Inflammatory macrophage treated with lipopolysaccharide for 1 hour (primary cell): ENCODE measurements at regions not wholly inside any gene's neighbourhood (a gene's known extent, or its start where the extent isn't known, plus 50 kb on each side); places are given as distances from the start of the nearest gene placed in this dataset.
"Not testable (repeated sequence)": the region's sequence is repeated elsewhere in the genome, so short reads cannot be mapped to it uniquely, and the experiment has no call there.

Source experiments
- DNase-seq, 2 donors: peaks; one replicate each; pipeline ENCODE4 v3.0.0-alpha.2; 2020 to 2022

- no peak for DNase-seq
Observed at GRCh38 chr10:106043863-106044262, 1120.6 kb downstream of the SORCS1 start.

- DNase-seq: no peak
Observed at GRCh38 chr10:106038246-106038645, 1126.3 kb downstream of the SORCS1 start.

GRCh38 chr10:106033065-106033464, 1131.4 kb downstream of the SORCS1 start:
- DNase-seq: no peak

DNA sequence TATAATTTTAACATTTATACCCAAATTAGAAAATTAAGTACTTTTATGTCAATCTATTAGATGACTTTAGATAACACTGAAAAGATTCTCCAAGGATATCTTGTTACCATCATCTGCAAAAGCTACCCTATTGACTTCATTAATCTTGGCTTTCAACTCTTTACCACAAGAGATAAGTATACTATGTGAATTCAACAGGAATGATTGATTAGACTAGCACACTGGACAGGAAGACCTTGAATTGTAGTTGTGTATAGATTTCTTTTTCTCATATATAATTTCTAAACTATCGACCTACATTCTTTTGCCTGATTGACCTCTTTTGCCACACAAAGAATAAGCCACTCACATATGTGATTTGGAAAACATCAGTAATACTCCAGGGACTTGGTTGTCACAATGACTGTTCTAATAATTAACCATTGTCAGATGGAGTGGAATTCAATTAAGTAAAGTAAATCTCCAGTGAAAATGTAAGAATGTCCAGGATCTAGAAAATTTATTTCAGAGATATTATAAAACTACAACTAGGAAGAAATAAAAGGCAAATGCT, 1132.0 kb downstream of the SORCS1 start:
- no peak for DNase-seq

DNA sequence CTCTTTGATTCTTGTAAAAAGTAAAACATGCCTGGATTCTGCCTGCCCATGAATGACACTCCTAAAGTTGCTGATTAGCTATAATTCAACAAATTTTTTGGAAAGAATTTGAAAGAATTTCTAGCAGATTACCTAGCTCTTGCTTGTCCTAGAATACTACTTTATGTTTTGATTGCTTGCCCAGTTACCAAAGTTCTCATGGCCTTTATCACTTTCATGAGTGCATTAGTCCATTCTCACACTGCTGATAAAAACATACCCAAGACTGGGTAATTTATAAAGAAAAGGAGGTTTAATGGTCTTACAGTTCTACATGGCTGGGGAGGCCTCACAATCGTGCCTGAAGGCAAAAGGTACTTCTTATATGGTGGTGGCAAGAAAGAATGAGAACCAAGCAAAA, 1137.3 kb downstream of the SORCS1 start:
- no peak for DNase-seq

GRCh38 chr10:106025208-106025811, 1139.2 kb downstream of the SORCS1 start:
- no peak for DNase-seq

- DNase-seq: no peak
Observed at GRCh38 chr10:106023329-106023728, 1141.2 kb downstream of the SORCS1 start.

DNA sequence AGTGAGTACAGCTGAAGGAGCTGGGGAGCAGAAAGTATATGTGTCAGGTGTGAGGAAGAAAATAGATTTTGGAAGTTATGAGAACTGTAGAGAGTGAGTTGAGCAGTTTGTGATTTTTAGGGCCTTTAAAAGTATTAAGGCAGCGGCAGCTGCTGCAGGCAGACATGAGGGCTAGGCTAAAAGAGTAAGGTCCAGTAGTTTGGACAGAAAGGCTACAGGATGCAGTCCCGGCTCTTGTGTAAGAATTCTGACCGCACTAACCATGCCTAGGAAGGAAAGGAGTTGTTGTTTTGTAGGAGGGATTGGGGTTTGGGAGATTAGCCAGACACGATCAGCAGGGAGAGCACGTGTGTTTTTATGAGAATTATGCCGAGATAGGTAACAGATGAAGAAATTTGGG, 1144.9 kb downstream of the SORCS1 start:
- not testable (repeated sequence) for DNase-seq

GRCh38 chr10:106015369-106016199, 1148.9 kb downstream of the SORCS1 start:
- not testable (repeated sequence) for DNase-seq

DNA sequence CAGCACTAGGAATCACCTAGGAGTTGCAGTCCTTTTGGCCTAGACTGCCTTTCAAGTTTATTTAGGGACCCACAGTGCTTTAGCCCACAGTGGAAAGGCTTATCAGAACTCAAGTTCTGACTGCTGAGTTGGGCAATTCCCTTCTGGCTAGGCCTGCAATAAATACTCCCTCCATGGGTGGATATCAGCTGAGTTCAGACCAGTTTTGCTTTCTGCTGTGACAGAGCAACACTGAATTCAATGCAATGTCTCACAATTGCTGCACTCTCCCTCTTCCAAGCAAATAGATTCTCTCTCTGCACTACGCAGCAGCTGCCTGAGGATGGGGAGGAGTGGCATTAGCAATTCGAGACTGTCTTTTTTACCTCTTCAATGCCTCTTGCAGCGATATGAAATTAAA, 1153.3 kb downstream of the SORCS1 start:
- DNase-seq: no peak

DNA sequence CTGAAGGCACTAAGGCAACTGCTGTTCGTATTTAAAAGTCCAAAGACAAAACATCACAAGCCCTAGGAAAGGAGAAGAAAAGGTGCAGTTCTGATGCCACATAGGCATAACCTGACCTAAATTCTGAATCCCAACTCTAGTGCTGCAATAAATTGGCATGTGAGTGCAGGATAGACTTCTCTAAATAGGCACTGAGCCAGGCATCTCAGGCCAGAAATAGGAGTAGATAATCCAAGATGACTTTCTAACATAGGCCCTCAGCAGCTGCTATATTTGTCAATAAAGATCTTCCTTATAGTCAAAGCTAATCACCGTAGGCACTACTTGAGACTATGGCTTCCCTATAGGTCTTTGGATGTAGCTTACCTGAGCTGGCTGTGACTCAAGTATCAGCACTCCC, 1163.8 kb downstream of the SORCS1 start:
- DNase-seq: no peak

DNA sequence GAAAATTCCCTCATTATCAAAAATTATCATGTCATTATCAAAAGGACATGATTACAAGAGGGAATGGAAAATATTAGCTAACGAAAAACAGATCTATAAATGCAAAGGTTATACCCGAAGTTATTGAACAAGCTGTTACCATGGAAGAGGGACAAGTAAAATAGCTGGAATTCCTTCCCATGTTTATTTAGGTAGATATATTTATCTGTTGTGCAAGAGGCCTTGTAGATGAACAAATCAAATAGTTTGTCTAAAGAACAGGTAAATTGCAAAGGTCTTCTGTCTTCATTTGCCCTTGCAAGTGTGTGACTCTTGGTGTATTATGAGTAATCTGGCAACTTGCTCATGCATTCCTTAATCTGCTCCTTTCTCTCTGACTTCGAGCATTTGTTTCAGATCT, 1170.9 kb downstream of the SORCS1 start:
- no peak for DNase-seq

DNA sequence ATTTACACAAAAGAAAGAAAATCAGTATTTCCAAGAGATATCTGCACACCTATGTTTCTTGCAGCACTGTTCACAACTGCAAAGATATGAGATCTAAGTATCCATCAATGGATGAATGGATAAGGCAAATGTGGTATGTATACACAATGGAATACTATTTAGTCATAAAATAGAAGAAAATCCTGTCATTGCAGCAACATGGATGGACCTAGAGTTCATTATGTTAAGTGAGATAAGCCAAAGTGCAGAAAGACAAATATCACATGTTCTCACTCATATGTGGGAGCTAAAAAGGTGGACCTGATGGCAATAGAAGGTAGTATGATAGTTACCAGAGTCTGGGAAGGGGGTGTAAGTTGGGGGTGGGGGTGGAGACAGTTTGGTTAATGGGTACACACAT, 1171.6 kb downstream of the SORCS1 start:
- no peak for DNase-seq

DNA sequence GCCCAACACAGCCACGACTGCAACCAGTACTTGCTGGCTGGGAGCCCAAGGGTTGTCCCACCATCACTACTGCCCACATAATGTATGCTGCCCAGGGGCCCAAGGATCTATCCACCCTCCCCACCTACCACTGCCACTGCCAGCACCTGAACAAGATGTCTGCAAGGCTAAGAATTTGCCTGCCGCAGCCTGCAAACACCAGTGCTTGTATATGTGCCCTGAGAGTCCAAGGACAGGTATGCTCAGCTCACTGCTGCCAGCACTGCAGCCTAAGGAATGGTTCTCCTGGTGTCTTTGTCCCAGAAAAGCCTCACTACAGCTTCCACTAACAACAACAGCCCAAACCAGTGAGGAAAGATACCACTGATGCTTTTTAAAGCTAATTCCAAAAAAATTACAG, 1174.0 kb downstream of the SORCS1 start:
- no peak for DNase-seq

DNA sequence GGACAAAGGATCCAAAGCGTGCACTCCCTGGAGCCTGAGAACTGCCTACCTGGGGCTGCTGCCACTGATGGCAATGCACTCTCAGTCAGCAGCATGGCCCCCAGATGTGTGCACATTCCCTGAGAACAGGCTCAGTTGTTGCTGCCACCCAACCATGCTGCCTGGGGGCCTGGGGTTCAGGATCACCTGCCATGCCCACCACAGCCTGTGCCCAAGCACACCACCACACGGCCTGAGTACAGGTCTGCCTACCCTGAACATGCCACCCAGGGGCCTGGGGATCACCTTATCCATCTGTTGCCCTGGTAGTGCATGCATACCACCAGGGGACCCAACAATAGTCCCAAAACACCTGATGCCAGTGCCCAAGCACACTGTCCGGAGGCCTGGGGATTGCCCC, 1174.5 kb downstream of the SORCS1 start:
- no peak for DNase-seq

DNA sequence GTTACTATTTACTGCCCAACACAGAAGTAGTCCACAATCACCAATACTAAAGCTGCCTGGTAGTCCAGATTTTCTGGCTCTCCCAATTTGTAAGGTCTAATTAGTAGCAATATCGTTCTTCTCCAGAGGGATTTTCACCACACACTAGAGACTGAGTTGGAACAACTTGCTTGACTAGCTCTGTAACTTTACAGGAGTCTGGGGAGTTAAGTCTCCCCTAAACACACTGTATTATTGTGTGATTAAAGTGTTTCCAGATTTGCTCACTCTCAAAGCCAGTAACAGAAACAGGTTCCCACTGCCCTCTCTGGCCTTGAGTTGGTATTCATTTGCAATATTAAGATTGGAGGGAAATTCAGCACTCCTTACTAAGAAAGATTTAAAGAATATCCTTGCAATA, 1175.7 kb downstream of the SORCS1 start:
- no peak for DNase-seq

DNA sequence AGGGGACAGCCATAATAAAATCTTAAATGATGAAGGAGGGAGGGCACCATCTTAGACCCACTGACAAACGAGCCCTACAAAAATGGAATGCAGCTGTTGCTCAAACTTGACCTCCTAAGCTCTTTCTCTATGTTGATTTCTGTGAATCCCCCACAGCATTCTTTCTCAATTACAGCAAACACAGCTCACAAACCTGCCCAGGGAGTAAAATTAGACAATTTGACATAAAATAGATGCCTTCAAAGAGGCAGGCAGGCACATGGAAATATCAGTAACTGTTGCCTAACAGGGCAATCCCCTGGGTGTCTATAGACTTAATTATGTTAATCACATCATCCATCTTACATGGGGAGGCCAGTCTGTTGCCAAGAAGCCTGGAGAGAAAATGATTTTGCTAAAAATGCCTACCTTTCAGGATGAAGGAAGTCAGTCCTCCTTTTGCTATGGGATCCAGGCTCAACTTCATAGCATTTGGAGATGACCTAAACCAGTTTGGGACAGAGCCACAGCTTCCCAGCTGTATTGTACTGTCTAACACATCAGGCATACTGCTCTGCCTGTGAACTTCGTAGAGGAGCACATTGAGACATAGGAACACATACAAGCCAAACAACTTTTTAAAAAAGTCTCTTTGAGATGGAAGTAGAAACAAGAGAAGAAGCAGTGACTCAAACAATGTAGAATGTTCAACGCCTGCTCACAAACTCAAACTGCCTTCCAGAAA, 1177.4 kb downstream of the SORCS1 start:
- DNase-seq: no peak

- no peak for DNase-seq
Observed at GRCh38 chr10:105986486-105986885, 1178.0 kb downstream of the SORCS1 start.

GRCh38 chr10:105982735-105983134, 1181.8 kb downstream of the SORCS1 start:
- no peak for DNase-seq

- DNase-seq: no peak
Observed at GRCh38 chr10:105981679-105982078, 1182.8 kb downstream of the SORCS1 start.

GRCh38 chr10:105974803-105975456, 1189.6 kb downstream of the SORCS1 start:
- no peak for DNase-seq

GRCh38 chr10:105973902-105974301, 1190.6 kb downstream of the SORCS1 start:
- no peak for DNase-seq

DNA sequence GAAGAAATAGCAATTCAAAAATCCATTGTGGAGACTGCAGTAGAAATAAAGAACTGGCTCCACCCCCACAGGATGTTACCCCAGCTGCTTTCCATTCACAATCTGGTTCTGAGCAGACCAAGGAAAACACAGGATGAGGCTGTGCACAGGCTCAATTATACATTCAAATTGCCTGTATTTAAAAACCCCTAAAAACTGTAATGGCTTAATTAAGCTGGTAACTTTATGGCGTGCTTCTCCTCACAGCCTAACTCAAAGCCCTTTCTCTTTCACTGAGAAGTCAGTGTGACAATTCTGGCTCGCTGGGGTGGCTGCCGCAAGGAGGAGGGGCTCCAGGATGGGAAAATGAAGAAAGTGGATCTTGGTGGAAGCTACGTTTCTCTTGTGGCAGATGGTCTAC, 1191.1 kb downstream of the SORCS1 start:
- DNase-seq: no peak
